ENCODE measurements at regions not wholly inside any gene's neighbourhood (a gene's known extent, or its start where the extent isn't known, plus 50 kb on each side); places are given as distances from the start of the nearest gene placed in this dataset.

GRCh38 chr10:2627969-2628368 lies 439.4 kb upstream of the PFKP start:
- H3K36me3 Mint-ChIP-seq (ENCODE audit: low read depth), result no peaks in the 10 kb centered on the region
- CTCF ChIA-PET, result no interaction called here
- intact Hi-C loops (cut with micrococcal nuclease), result no loop called here
- H3K27me3 Mint-ChIP-seq (ENCODE audit: low read depth), result peaks cover 8% of the 10 kb centered on the region
- DNase-seq, result no peak
- no peak overlapping the region for H3K4me3 Mint-ChIP-seq
- H3K9me3 Mint-ChIP-seq, result no peaks in the 10 kb centered on the region
- no peaks in the 10 kb centered on the region for H3K4me1 Mint-ChIP-seq (ENCODE audit: low read depth)
- H3K27ac Mint-ChIP-seq, result no peak overlapping the region

GRCh38 chr10:2625094-2625493 lies 442.3 kb upstream of the PFKP start:
- Mint-ChIP-seq H3K36me3 (ENCODE audit: low read depth) (no peaks in the 10 kb centered on the region), H3K9me3 (no peaks in the 10 kb centered on the region), H3K27me3 (ENCODE audit: low read depth) (peaks cover 16% of the 10 kb centered on the region), H3K4me1 (ENCODE audit: low read depth) (no peaks in the 10 kb centered on the region), H3K4me3 (no peak overlapping the region), H3K27ac (no peak overlapping the region)
- intact Hi-C loops (cut with micrococcal nuclease), result no loop called here
- no peak for DNase-seq
- CTCF ChIA-PET, result no interaction called here

GRCh38 chr10:2623675-2624274 lies 443.6 kb upstream of the PFKP start:
- CTCF ChIA-PET, result no interaction called here
- Mint-ChIP-seq H3K27ac (no peak overlapping the region), H3K36me3 (ENCODE audit: low read depth) (no peaks in the 10 kb centered on the region), H3K27me3 (ENCODE audit: low read depth) (peaks cover 16% of the 10 kb centered on the region), H3K9me3 (no peaks in the 10 kb centered on the region), H3K4me1 (ENCODE audit: low read depth) (no peaks in the 10 kb centered on the region), H3K4me3 (no peak overlapping the region)
- intact Hi-C loops (cut with micrococcal nuclease), result no loop called here
- DNase-seq, result no peak

GRCh38 chr10:2620827-2621521 lies 446.4 kb upstream of the PFKP start:
- H3K27me3 Mint-ChIP-seq (ENCODE audit: low read depth), result peaks cover 17% of the 10 kb centered on the region
- no peak overlapping the region for H3K4me3 Mint-ChIP-seq
- no peaks in the 10 kb centered on the region for H3K9me3 Mint-ChIP-seq
- H3K27ac Mint-ChIP-seq, result no peak overlapping the region
- CTCF ChIA-PET, result interaction anchor here (0.6 kb wide), 1 partner anchor 1184 kb away, joined by 5 read pairs; no protein-coding TSS in a partner anchor
- no peaks in the 10 kb centered on the region for H3K36me3 Mint-ChIP-seq (ENCODE audit: low read depth)
- no peak for DNase-seq
- no peaks in the 10 kb centered on the region for H3K4me1 Mint-ChIP-seq (ENCODE audit: low read depth)
- intact Hi-C loops (cut with micrococcal nuclease), result no loop called here

- CTCF ChIA-PET, result no interaction called here
- no peak for DNase-seq
- Mint-ChIP-seq H3K4me1 (ENCODE audit: low read depth) (no peaks in the 10 kb centered on the region), H3K4me3 (no peak overlapping the region), H3K27me3 (ENCODE audit: low read depth) (peaks cover 17% of the 10 kb centered on the region), H3K27ac (no peak overlapping the region), H3K36me3 (ENCODE audit: low read depth) (no peaks in the 10 kb centered on the region), H3K9me3 (no peaks in the 10 kb centered on the region)
- intact Hi-C loops (cut with micrococcal nuclease), result no loop called here
Observed at GRCh38 chr10:2619916-2620315, 447.4 kb upstream of the PFKP start.

- CTCF ChIA-PET, result no interaction called here
- intact Hi-C loops (cut with micrococcal nuclease), result no loop called here
- Mint-ChIP-seq H3K27me3 (ENCODE audit: low read depth) (peaks cover 17% of the 10 kb centered on the region), H3K36me3 (ENCODE audit: low read depth) (no peaks in the 10 kb centered on the region), H3K27ac (no peak overlapping the region), H3K4me1 (ENCODE audit: low read depth) (no peaks in the 10 kb centered on the region), H3K9me3 (no peaks in the 10 kb centered on the region), H3K4me3 (no peak overlapping the region)
- DNase-seq, result peak; percentile 10
Observed at GRCh38 chr10:2619472-2619871, 447.9 kb upstream of the PFKP start.

GRCh38 chr10:2618690-2619089 lies 448.7 kb upstream of the PFKP start:
- H3K27me3 Mint-ChIP-seq (ENCODE audit: low read depth), result peaks cover 16% of the 10 kb centered on the region
- DNase-seq, result no peak
- H3K9me3 Mint-ChIP-seq, result peaks cover under 1% of the 10 kb centered on the region
- CTCF ChIA-PET, result no interaction called here
- H3K36me3 Mint-ChIP-seq (ENCODE audit: low read depth), result no peaks in the 10 kb centered on the region
- no peaks in the 10 kb centered on the region for H3K4me1 Mint-ChIP-seq (ENCODE audit: low read depth)
- intact Hi-C loops (cut with micrococcal nuclease), result no loop called here
- H3K27ac Mint-ChIP-seq, result no peak overlapping the region
- H3K4me3 Mint-ChIP-seq, result no peak overlapping the region

- Mint-ChIP-seq H3K27ac (no peak overlapping the region), H3K9me3 (peaks cover 5% of the 10 kb centered on the region), H3K4me3 (no peak overlapping the region), H3K27me3 (ENCODE audit: low read depth) (peaks cover 7% of the 10 kb centered on the region), H3K36me3 (ENCODE audit: low read depth) (no peaks in the 10 kb centered on the region), H3K4me1 (ENCODE audit: low read depth) (no peaks in the 10 kb centered on the region)
- CTCF ChIA-PET, result no interaction called here
- DNase-seq, result no peak
- intact Hi-C loops (cut with micrococcal nuclease), result no loop called here
Observed at GRCh38 chr10:2616215-2616614, 451.1 kb upstream of the PFKP start.

- no peak for DNase-seq
- Mint-ChIP-seq H3K27me3 (ENCODE audit: low read depth) (no peaks in the 10 kb centered on the region), H3K4me3 (no peak overlapping the region), H3K9me3 (peaks cover 5% of the 10 kb centered on the region), H3K36me3 (ENCODE audit: low read depth) (no peaks in the 10 kb centered on the region), H3K4me1 (ENCODE audit: low read depth) (no peaks in the 10 kb centered on the region), H3K27ac (no peak overlapping the region)
- intact Hi-C loops (cut with micrococcal nuclease), result no loop called here
- CTCF ChIA-PET, result no interaction called here
Observed at GRCh38 chr10:2611603-2612002, 455.7 kb upstream of the PFKP start.

GRCh38 chr10:2610946-2611345 lies 456.4 kb upstream of the PFKP start:
- Mint-ChIP-seq H3K27me3 (ENCODE audit: low read depth) (no peaks in the 10 kb centered on the region), H3K4me1 (ENCODE audit: low read depth) (no peaks in the 10 kb centered on the region), H3K36me3 (ENCODE audit: low read depth) (no peaks in the 10 kb centered on the region), H3K9me3 (peaks cover 5% of the 10 kb centered on the region), H3K27ac (no peak overlapping the region), H3K4me3 (no peak overlapping the region)
- no peak for DNase-seq
- CTCF ChIA-PET, result no interaction called here
- intact Hi-C loops (cut with micrococcal nuclease), result no loop called here

- peaks cover 6% of the 10 kb centered on the region for H3K27me3 Mint-ChIP-seq (ENCODE audit: low read depth)
- no peaks in the 10 kb centered on the region for H3K4me1 Mint-ChIP-seq (ENCODE audit: low read depth)
- no peak overlapping the region for H3K27ac Mint-ChIP-seq
- H3K9me3 Mint-ChIP-seq, result no peaks in the 10 kb centered on the region
- intact Hi-C loops (cut with micrococcal nuclease), result no loop called here
- no peak for DNase-seq
- H3K4me3 Mint-ChIP-seq, result no peak overlapping the region
- CTCF ChIA-PET, result no interaction called here
- H3K36me3 Mint-ChIP-seq (ENCODE audit: low read depth), result no peaks in the 10 kb centered on the region
Observed at GRCh38 chr10:2604891-2605290, 462.5 kb upstream of the PFKP start.

GRCh38 chr10:2599571-2599970 lies 467.8 kb upstream of the PFKP start:
- intact Hi-C loops (cut with micrococcal nuclease), result no loop called here
- Mint-ChIP-seq H3K27me3 (ENCODE audit: low read depth) (peaks cover 6% of the 10 kb centered on the region), H3K9me3 (no peaks in the 10 kb centered on the region), H3K36me3 (ENCODE audit: low read depth) (no peaks in the 10 kb centered on the region), H3K4me1 (ENCODE audit: low read depth) (no peaks in the 10 kb centered on the region), H3K27ac (no peak overlapping the region), H3K4me3 (no peak overlapping the region)
- CTCF ChIA-PET, result no interaction called here
- no peak for DNase-seq

GRCh38 chr10:2592360-2593160 lies 474.8 kb upstream of the PFKP start:
- Mint-ChIP-seq H3K9me3 (no peaks in the 10 kb centered on the region), H3K4me3 (no peak overlapping the region), H3K27ac (no peak overlapping the region), H3K27me3 (ENCODE audit: low read depth) (peaks cover 7% of the 10 kb centered on the region), H3K36me3 (ENCODE audit: low read depth) (no peaks in the 10 kb centered on the region), H3K4me1 (ENCODE audit: low read depth) (no peaks in the 10 kb centered on the region)
- CTCF ChIA-PET, result interaction anchor here (0.6 kb wide), 1 partner anchor 565 kb away, joined by 5 read pairs; no protein-coding TSS in a partner anchor
- DNase-seq, result no peak
- intact Hi-C loops (cut with micrococcal nuclease), result no loop called here

Data from activated naive CD4-positive, alpha-beta T cell treated with anti-CD3 and anti-CD28 coated beads for 36 hours (primary cell).